NCI-H526 treated with DMSO at 0.1 percent for 48 hours (cell line): ENCODE measurements at regions not wholly inside any gene's neighbourhood (a gene's known extent, or its start where the extent isn't known, plus 50 kb on each side); places are given as distances from the start of the nearest gene placed in this dataset.
A peak's percentile ranks its signal among the peaks of the same experiment; 100 is the strongest.
"Not testable (repeated sequence)": the region's sequence is repeated elsewhere in the genome, so short reads cannot be mapped to it uniquely, and the experiment has no call there.

Source experiments
- DNase-seq: peaks from one replicate; lab custom pipeline; 2025; lab: John Stamatoyannopoulos, UW

- peak; percentile 38 for DNase-seq
Measured at GRCh38 chr7:124152859-124153692, 120.2 kb upstream of the TMEM229A start.

GRCh38 chr7:124137664-124138063 is 104.8 kb upstream of the TMEM229A start:
- DNase-seq = no peak

GRCh38 chr7:124124201-124124600 is 91.3 kb upstream of the TMEM229A start:
- DNase-seq = no peak

- no peak for DNase-seq
Measured at GRCh38 chr7:124120911-124121310, 88.0 kb upstream of the TMEM229A start.

- DNase-seq = no peak
Measured at GRCh38 chr7:124113045-124113444, 80.2 kb upstream of the TMEM229A start.

- no peak for DNase-seq
Measured at GRCh38 chr7:124106575-124106974, 73.7 kb upstream of the TMEM229A start.

GRCh38 chr7:124101173-124101768 is 68.4 kb upstream of the TMEM229A start:
- no peak for DNase-seq

GRCh38 chr7:124100190-124100589 is 67.3 kb upstream of the TMEM229A start:
- no peak for DNase-seq

GRCh38 chr7:124099585-124099984 is 66.7 kb upstream of the TMEM229A start:
- DNase-seq = not testable (repeated sequence)

GRCh38 chr7:124089621-124090020 is 56.8 kb upstream of the TMEM229A start:
- DNase-seq = no peak

GRCh38 chr7:124088590-124088989 is 55.7 kb upstream of the TMEM229A start:
- DNase-seq = no peak

- no peak for DNase-seq
Measured at GRCh38 chr7:124086843-124087242, 54.0 kb upstream of the TMEM229A start.

- no peak for DNase-seq
Measured at GRCh38 chr7:124085179-124085578, 52.3 kb upstream of the TMEM229A start.

GRCh38 chr7:124084024-124084423 is 51.2 kb upstream of the TMEM229A start:
- no peak for DNase-seq
